ENCODE measurements at regions not wholly inside any gene's neighbourhood (a gene's known extent, or its start where the extent isn't known, plus 50 kb on each side); places are given as distances from the start of the nearest gene placed in this dataset.

DNA sequence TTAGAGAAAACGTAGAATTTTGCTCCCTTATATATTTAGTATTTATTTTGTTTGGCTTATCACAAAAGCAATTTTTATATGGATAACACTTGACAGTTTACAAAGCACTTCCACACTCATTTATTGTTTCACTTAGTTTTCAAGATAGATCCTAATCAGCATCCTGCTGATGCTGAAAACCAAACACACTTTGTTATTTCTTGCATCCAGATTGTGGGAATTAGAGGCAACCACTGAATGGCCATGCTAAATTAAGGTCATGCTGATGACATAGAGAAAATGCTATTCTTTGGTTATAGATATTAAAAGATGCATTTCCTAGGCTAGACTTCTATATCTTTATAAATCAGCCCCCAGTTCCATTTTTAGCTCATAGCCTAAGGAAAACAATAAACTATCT is 474.1 kb upstream of the KCNMB2 start:
- TF ChIP-seq REST (IDR thresholded peaks at IDR 0.05; ENCODE audit: insufficient read depth in 1 of 2, low read depth in 2 of 2, low read length in 2 of 2) = no peak
- TF ChIP-seq POLR2AphosphoS5 (IDR thresholded peaks at IDR 0.05; ENCODE audit: low read depth, low read length) = no peak
- no peak for TF ChIP-seq FOXP2 (optimal IDR thresholded peaks at IDR 0.05; ENCODE audit: borderline replicate concordance, extremely low read depth, extremely low read length, insufficient read depth)
